Peyer's patch (tissue), 4 donors: ENCODE measurements at regions not wholly inside any gene's neighbourhood (a gene's known extent, or its start where the extent isn't known, plus 50 kb on each side); places are given as distances from the start of the nearest gene placed in this dataset.

Experiments
- DNase-seq, 3 donors: peaks; one replicate each; pipeline ENCODE4 v3.0.0-alpha.2; 2017 to 2019
- H3K27ac ChIP-seq, 4 donors: fragments of 200-600 bp; sonication (generic); one replicate each; pipeline ENCODE4 v1.5.1; 2016 to 2019
- H3K27me3 ChIP-seq, 2 donors: fragments of 200-600 bp; sonication (generic); one replicate each; pipeline ENCODE4 v1.5.1; 2019
- H3K36me3 ChIP-seq, 3 donors: fragments of 200-600 bp; sonication (generic); one replicate each; pipeline ENCODE4 v1.5.1; 2016 to 2019
- H3K4me1 ChIP-seq, 4 donors: fragments of 200-600 bp; sonication (generic); one replicate each; pipeline ENCODE4 v1.5.1; 2016 to 2019
- H3K4me3 ChIP-seq, 4 donors: fragments of 200-600 bp; sonication (generic); 1 replicate in 3 of 4; 2 replicates in 1 of 4; pipeline ENCODE4 v1.5.1; 2016 to 2019; ENCODE audit warnings: mild to moderate bottlenecking in 1 of 4
- H3K9me3 ChIP-seq, 4 donors: fragments of 200-600 bp; sonication (generic); one replicate each; pipeline ENCODE4 v1.5.1; 2016 to 2019; ENCODE audit warnings: mild to moderate bottlenecking in 1 of 4
- CTCF ChIP-seq, 6 experiments: fragments of 450-650 bp in 4 of 6; fragments of 200-600 bp in 2 of 6; sonication (generic) in 1 of 6; IDR thresholded peaks; one replicate each; pipeline ENCODE4 v1.5.1; 2017 to 2019; ENCODE audit warnings: antibody characterized with exemption in 6 of 6, mild to moderate bottlenecking in 3 of 6, moderate library complexity in 1 of 6
- POLR2A ChIP-seq, 2 donors: fragments of 450-650 bp; IDR thresholded peaks; one replicate each; pipeline ENCODE4 v1.5.1; 2017; ENCODE audit warnings: antibody characterized with exemption in 2 of 2, mild to moderate bottlenecking in 2 of 2, moderate library complexity in 2 of 2

DNA sequence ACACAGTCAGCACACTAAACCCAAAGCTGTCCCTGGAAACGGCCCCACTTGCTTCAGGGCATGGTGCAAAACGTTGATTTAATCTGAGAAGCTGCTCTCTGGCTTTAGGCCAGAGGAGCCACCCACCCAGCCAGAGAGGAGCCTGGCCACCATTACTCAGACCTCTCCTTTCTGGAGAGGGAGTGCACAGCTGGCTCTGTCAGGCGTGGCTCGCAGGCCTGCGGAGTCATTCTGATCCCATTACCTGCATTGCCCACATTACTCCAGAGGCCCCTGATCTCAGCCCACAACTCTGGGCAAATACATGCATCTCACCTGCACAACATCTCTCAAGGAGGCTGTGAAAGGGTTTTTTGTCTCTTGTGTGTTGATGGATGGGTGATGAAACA lies 370.0 kb upstream of the IGFBP3 start:
- no peaks in the 10 kb centered on the region for H3K4me1 ChIP-seq
- no peaks in the 10 kb centered on the region for H3K9me3 ChIP-seq
- H3K27me3 ChIP-seq = no peaks in the 10 kb centered on the region
- no peak overlapping the region for H3K4me3 ChIP-seq
- H3K36me3 ChIP-seq = no peaks in the 10 kb centered on the region
- no peak for DNase-seq
- H3K27ac ChIP-seq = no peak overlapping the region
- TF ChIP-seq CTCF (IDR thresholded peaks at IDR 0.05) (no peak), POLR2A (IDR thresholded peaks at IDR 0.05) (no peak)

GRCh38 chr7:46290374-46291049 lies 369.4 kb upstream of the IGFBP3 start:
- H3K9me3 ChIP-seq = no peaks in the 10 kb centered on the region
- H3K4me3 ChIP-seq = no peak overlapping the region
- H3K27ac ChIP-seq = no peak overlapping the region
- no peaks in the 10 kb centered on the region for H3K36me3 ChIP-seq
- no peak for TF ChIP-seq CTCF (IDR thresholded peaks at IDR 0.05)
- no peak for TF ChIP-seq POLR2A (IDR thresholded peaks at IDR 0.05)
- no peak for DNase-seq
- H3K27me3 ChIP-seq = no peaks in the 10 kb centered on the region
- no peaks in the 10 kb centered on the region for H3K4me1 ChIP-seq

GRCh38 chr7:46288861-46289260 lies 367.8 kb upstream of the IGFBP3 start:
- no peak overlapping the region for H3K27ac ChIP-seq
- TF ChIP-seq CTCF (IDR thresholded peaks at IDR 0.05) (no peak), POLR2A (IDR thresholded peaks at IDR 0.05) (no peak)
- H3K4me3 ChIP-seq = no peak overlapping the region
- H3K27me3 ChIP-seq = no peaks in the 10 kb centered on the region
- DNase-seq = no peak
- no peaks in the 10 kb centered on the region for H3K36me3 ChIP-seq
- no peaks in the 10 kb centered on the region for H3K4me1 ChIP-seq
- no peaks in the 10 kb centered on the region for H3K9me3 ChIP-seq

- H3K4me3 ChIP-seq = no peak overlapping the region
- H3K27me3 ChIP-seq = no peaks in the 10 kb centered on the region
- H3K9me3 ChIP-seq = no peaks in the 10 kb centered on the region
- H3K4me1 ChIP-seq = no peaks in the 10 kb centered on the region
- TF ChIP-seq POLR2A (IDR thresholded peaks at IDR 0.05) = no peak
- TF ChIP-seq CTCF (IDR thresholded peaks at IDR 0.05) = no peak
- no peaks in the 10 kb centered on the region for H3K36me3 ChIP-seq
- no peak overlapping the region for H3K27ac ChIP-seq
- DNase-seq = no peak
These were observed 366.9 kb upstream of the IGFBP3 start for GRCh38 chr7:46288010-46288409.

- Histone ChIP-seq H3K9me3 (no peaks in the 10 kb centered on the region), H3K4me3 (no peak overlapping the region), H3K4me1 (no peaks in the 10 kb centered on the region), H3K27me3 (no peaks in the 10 kb centered on the region), H3K27ac (no peak overlapping the region), H3K36me3 (no peaks in the 10 kb centered on the region)
- no peak for DNase-seq
- no peak for TF ChIP-seq POLR2A (IDR thresholded peaks at IDR 0.05)
- no peak for TF ChIP-seq CTCF (IDR thresholded peaks at IDR 0.05)
These were observed 365.9 kb upstream of the IGFBP3 start for GRCh38 chr7:46286957-46287356.

DNA sequence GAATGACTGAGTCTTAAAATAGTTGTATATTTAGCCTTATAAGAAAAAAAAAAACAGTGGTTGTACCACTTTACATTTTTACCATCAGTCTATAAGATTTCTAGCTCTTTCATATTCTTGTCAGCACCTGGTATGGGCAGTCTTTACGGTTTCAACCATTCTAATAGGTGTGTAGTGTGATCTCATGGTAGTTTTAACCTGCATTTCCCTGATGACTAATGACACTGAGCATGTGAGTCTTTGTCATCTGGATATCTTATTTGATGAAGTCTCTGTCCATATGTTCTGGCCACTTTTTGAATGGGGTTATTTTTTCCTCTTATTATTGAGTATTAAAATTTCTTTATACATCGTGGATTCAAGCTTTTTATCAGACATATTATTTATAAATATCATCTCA lies 365.3 kb upstream of the IGFBP3 start:
- no peak for DNase-seq
- Histone ChIP-seq H3K9me3 (no peaks in the 10 kb centered on the region), H3K27ac (no peak overlapping the region), H3K27me3 (no peaks in the 10 kb centered on the region), H3K4me3 (no peak overlapping the region), H3K4me1 (no peaks in the 10 kb centered on the region), H3K36me3 (no peaks in the 10 kb centered on the region)
- TF ChIP-seq POLR2A (IDR thresholded peaks at IDR 0.05) = no peak
- no peak for TF ChIP-seq CTCF (IDR thresholded peaks at IDR 0.05)
